ENCODE measurements at regions not wholly inside any gene's neighbourhood (a gene's known extent, or its start where the extent isn't known, plus 50 kb on each side); places are given as distances from the start of the nearest gene placed in this dataset.

DNA sequence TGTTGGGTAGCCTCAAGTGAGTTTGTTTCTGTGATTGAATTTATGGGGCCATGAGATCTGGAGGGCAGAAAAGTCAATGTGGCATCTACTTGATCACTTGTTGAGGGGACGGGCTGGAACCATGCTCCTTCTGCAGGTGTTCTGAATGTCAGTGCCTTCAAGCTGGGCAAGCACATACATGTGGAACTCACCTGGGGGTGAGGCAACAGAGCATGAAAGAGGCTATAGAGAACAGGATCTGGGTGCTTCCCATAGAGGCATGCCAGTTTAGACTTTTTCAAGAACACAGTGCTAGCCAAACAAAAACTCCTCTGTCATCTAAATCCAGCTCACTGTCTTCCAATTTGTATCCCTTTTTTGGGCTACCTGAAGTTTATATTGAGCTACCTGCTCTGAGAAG, 77.8 kb upstream of the SLC35B3 start:
- DNase-seq (ENCODE audit: low read depth), result no peak

DNA sequence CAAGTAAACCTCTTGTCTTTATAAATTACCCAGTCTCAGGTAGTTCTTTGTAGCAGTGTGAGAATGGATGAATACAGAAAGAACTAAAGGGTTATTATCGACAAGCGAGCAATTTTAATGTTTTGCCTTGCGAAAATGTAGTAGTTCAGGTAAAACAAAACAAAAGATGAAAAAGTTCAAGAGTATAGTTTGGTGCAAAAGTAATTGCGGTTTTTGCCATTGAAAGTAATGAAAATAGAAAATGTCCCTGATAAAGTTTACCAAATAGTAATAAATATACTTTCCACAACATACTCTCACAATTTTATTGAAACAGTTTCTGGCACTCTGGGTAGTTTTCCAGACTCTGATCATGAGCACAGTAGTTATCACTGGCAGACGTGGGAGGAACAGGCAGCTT, 71.9 kb upstream of the SLC35B3 start:
- DNase-seq (ENCODE audit: low read depth), result no peak

DNA sequence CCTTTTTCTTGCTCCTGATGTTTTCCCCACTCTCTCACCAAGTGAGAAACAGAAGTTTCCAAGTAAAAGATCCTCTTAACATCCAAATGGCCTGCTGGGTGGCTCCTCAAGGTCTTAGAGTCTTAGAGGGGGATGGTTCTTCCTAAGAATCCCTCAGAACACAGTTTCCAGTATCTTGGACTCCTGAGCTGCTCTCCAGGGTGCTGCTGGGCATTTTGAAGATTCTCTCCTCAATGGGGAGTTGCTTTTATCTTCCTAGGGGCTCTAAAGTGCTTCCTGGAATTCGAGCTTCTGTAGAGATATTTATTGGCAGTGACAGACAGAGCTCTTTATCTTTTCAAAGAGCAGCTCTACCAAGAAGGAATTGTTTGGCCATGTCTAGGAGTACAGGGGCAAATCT, 70.8 kb upstream of the SLC35B3 start:
- no peak for DNase-seq (ENCODE audit: low read depth)

DNA sequence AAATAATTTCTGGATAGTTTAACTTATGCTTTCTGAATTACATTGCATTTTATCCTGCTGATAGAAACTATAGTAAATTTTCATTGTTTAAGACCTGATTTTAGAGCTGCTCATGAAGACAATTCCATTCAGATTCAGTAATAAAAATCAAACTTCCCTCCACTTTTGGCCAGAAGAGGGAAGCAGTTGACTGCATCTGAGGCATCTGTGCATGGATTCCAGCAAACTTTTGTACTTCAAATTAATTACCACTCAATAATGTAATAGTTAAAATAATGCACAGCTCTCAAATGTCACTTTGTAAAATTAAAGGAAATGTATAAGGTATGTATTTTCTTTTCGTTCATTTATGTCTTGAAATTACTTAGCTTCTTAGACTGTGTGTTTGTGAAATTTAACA, 64.2 kb upstream of the SLC35B3 start:
- DNase-seq (ENCODE audit: low read depth), result no peak

DNA sequence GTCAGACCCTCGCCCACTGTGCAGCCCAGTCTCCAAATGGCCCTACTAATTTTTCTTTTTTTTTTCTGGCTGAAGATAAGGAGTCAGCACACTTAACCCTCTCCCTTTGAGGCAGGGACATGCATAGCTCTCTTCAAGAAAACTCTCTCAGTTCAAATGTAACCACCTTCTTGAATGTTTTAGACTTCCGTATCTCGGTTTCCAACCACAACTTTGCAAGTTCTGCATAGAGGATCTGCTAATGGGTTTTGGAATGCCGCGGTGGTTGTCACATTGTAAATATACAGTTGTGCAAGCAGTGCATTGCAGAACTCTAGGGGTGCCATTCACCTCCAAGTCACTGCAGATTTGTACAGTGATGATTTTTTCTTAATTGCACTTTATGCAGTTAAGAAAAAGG, 59.4 kb upstream of the SLC35B3 start:
- DNase-seq (ENCODE audit: low read depth), result no peak

DNA sequence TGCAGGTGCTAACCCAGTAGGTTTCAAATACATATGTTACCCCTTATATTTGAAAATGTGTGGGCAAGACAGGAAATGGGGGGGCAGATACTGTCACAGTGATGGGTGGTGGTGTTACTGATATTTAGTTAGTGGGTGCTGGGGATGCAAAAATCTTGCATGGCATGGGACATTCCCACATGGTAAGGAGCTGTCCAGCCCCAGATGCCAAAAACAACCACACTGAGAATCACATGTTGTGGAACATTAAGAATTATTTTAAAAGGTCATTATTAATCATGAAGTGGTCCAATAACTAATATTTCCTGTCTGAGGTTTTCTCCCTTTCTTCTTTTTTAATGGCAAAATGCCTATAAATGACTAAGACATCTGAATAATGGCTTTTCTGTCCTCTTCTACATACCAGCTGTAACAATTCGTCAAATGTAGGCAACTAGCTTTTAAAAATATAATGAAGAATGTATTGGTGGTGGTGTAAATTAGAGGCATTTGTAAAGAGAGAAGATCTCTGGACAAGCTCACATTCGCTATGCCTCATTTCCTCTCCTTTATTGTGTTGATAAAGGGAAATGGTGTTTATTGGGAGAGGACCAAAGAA, 57.3 kb upstream of the SLC35B3 start:
- DNase-seq (ENCODE audit: low read depth), result no peak

Data from non-pigmented ciliary epithelial cell (primary cell).